ENCODE measurements at regions not wholly inside any gene's neighbourhood (a gene's known extent, or its start where the extent isn't known, plus 50 kb on each side); places are given as distances from the start of the nearest gene placed in this dataset.

- no peaks in the 10 kb centered on the region for H3K4me1 ChIP-seq
- TF ChIP-seq CTCF (IDR thresholded peaks at IDR 0.05): no peak
- DNase-seq (no peak), ATAC-seq (no peak)
- H3K4me3 ChIP-seq: no peak overlapping the region
- H3K27ac ChIP-seq: no peak overlapping the region
- WGBS, 3 donors: 17 to 32% (median 19%) methylated on average over 1 of the region's 1 CpG
- no peaks in the 10 kb centered on the region for H3K9me3 ChIP-seq
- no peaks in the 10 kb centered on the region for H3K36me3 ChIP-seq (ENCODE audit: insufficient read depth in 1 of 2, low read depth in 1 of 2)
- no peaks in the 10 kb centered on the region for H3K27me3 ChIP-seq (ENCODE audit: insufficient read depth in 3 of 3, low read length in 2 of 3)
- intact Hi-C loops (cut with DNase I): no loop called here
Measured at GRCh38 chr9:26460624-26461023, 432.0 kb downstream of the CAAP1 start.

- H3K4me3 ChIP-seq: no peak overlapping the region
- no peaks in the 10 kb centered on the region for H3K9me3 ChIP-seq
- 68 to 75% (median 72%) methylated on average over 2 of the region's 2 CpGs for WGBS, 3 donors
- intact Hi-C loops (cut with DNase I): no loop called here
- no peaks in the 10 kb centered on the region for H3K36me3 ChIP-seq (ENCODE audit: insufficient read depth in 1 of 2, low read depth in 1 of 2)
- DNase-seq (no peak), ATAC-seq (no peak)
- no peaks in the 10 kb centered on the region for H3K4me1 ChIP-seq
- H3K27me3 ChIP-seq (ENCODE audit: insufficient read depth in 3 of 3, low read length in 2 of 3): no peaks in the 10 kb centered on the region
- H3K27ac ChIP-seq: no peak overlapping the region
- no peak for TF ChIP-seq CTCF (IDR thresholded peaks at IDR 0.05)
Measured at GRCh38 chr9:26459959-26460358, 432.6 kb downstream of the CAAP1 start.

GRCh38 chr9:26458054-26458453 is 434.5 kb downstream of the CAAP1 start:
- intact Hi-C loops (cut with DNase I): no loop called here
- Histone ChIP-seq H3K36me3 (ENCODE audit: insufficient read depth in 1 of 2, low read depth in 1 of 2) (no peaks in the 10 kb centered on the region), H3K4me1 (no peaks in the 10 kb centered on the region), H3K9me3 (no peaks in the 10 kb centered on the region), H3K27me3 (ENCODE audit: insufficient read depth in 3 of 3, low read length in 2 of 3) (no peaks in the 10 kb centered on the region), H3K4me3 (no peak overlapping the region), H3K27ac (no peak overlapping the region)
- DNase-seq (no peak), ATAC-seq (no peak)
- no peak for TF ChIP-seq CTCF (IDR thresholded peaks at IDR 0.05)

GRCh38 chr9:26457151-26457550 is 435.5 kb downstream of the CAAP1 start:
- H3K4me3 ChIP-seq: no peak overlapping the region
- intact Hi-C loops (cut with DNase I): no loop called here
- no peaks in the 10 kb centered on the region for H3K36me3 ChIP-seq (ENCODE audit: insufficient read depth in 1 of 2, low read depth in 1 of 2)
- no peak overlapping the region for H3K27ac ChIP-seq
- ATAC-seq: no peak
- H3K4me1 ChIP-seq: no peaks in the 10 kb centered on the region
- TF ChIP-seq CTCF (IDR thresholded peaks at IDR 0.05): no peak
- H3K27me3 ChIP-seq (ENCODE audit: insufficient read depth in 3 of 3, low read length in 2 of 3): no peaks in the 10 kb centered on the region
- no peak for DNase-seq
- no peaks in the 10 kb centered on the region for H3K9me3 ChIP-seq
- WGBS, 3 donors: 40 to 59% (median 47%) methylated on average over 3 of the region's 3 CpGs

- WGBS, 3 donors: 88 to 91% (median 89%) methylated on average over 3 of the region's 3 CpGs
- ATAC-seq (no peak), DNase-seq (no peak)
- H3K4me3 ChIP-seq: no peak overlapping the region
- TF ChIP-seq CTCF (IDR thresholded peaks at IDR 0.05): no peak
- H3K36me3 ChIP-seq (ENCODE audit: insufficient read depth in 1 of 2, low read depth in 1 of 2): no peaks in the 10 kb centered on the region
- H3K27me3 ChIP-seq (ENCODE audit: insufficient read depth in 3 of 3, low read length in 2 of 3): no peaks in the 10 kb centered on the region
- no peaks in the 10 kb centered on the region for H3K9me3 ChIP-seq
- H3K27ac ChIP-seq: no peak overlapping the region
- intact Hi-C loops (cut with DNase I): no loop called here
- H3K4me1 ChIP-seq: no peaks in the 10 kb centered on the region
Measured at GRCh38 chr9:26439061-26439624, 453.5 kb downstream of the CAAP1 start.

Measured in psoas muscle (tissue), 7 donors.